ENCODE measurements at regions not wholly inside any gene's neighbourhood (a gene's known extent, or its start where the extent isn't known, plus 50 kb on each side); places are given as distances from the start of the nearest gene placed in this dataset.

- TF ChIP-seq CTCF (optimal IDR thresholded peaks at IDR 0.05 in 1 of 3, IDR thresholded peaks at IDR 0.05 in 1 of 3, conservative IDR thresholded peaks at IDR 0.05 in 1 of 3; ENCODE audit: extremely low read depth in 1 of 3, insufficient read depth in 2 of 3, low read length in 3 of 3) (no peak), EZH2 (IDR thresholded peaks at IDR 0.05; ENCODE audit: low read length) (no peak)
These were observed 173.5 kb upstream of the HAAO start for GRCh38 chr2:42965910-42966309.

All from keratinocyte (primary cell).